ENCODE measurements at regions not wholly inside any gene's neighbourhood (a gene's known extent, or its start where the extent isn't known, plus 50 kb on each side); places are given as distances from the start of the nearest gene placed in this dataset.

- no peak for DNase-seq
- no peaks in the 10 kb centered on the region for H3K4me1 ChIP-seq (ENCODE audit: control insufficient read depth, insufficient read depth, low read length)
- H3K36me3 ChIP-seq (ENCODE audit: control insufficient read depth, insufficient read depth, low read length): no peaks in the 10 kb centered on the region
- no peak overlapping the region for H3K4me3 ChIP-seq (ENCODE audit: low read length)
- WGBS (ENCODE audit: insufficient coverage, low lambda C conversion rate): no CpG with 5 or more reads among the region's 2 CpGs
- no peaks in the 10 kb centered on the region for H3K27me3 ChIP-seq (ENCODE audit: control insufficient read depth, insufficient read depth, low read length)
- H3K9me3 ChIP-seq (ENCODE audit: control insufficient read depth, low read depth, low read length): no peaks in the 10 kb centered on the region
- no peak overlapping the region for H3K27ac ChIP-seq (ENCODE audit: low read length)
Observed at GRCh38 chr4:156252358-156252921, 298.8 kb upstream of the CTSO start.

GRCh38 chr4:156251373-156252065, 297.9 kb upstream of the CTSO start:
- 100% methylated on average over 1 of the region's 3 CpGs for WGBS (ENCODE audit: insufficient coverage, low lambda C conversion rate)

GRCh38 chr4:156248917-156249316, 295.3 kb upstream of the CTSO start:
- no peaks in the 10 kb centered on the region for H3K27me3 ChIP-seq (ENCODE audit: control insufficient read depth, insufficient read depth, low read length)
- no CpG with 5 or more reads among the region's 3 CpGs for WGBS (ENCODE audit: insufficient coverage, low lambda C conversion rate)
- no peak overlapping the region for H3K27ac ChIP-seq (ENCODE audit: low read length)

More at GRCh38 chr4:156251373-156252065, 297.9 kb upstream of the CTSO start:
- no peak for DNase-seq
- no peak overlapping the region for H3K4me3 ChIP-seq (ENCODE audit: low read length)
- H3K27me3 ChIP-seq (ENCODE audit: control insufficient read depth, insufficient read depth, low read length): no peaks in the 10 kb centered on the region
- H3K36me3 ChIP-seq (ENCODE audit: control insufficient read depth, insufficient read depth, low read length): no peaks in the 10 kb centered on the region
- no peak overlapping the region for H3K27ac ChIP-seq (ENCODE audit: low read length)
- H3K4me1 ChIP-seq (ENCODE audit: control insufficient read depth, insufficient read depth, low read length): no peaks in the 10 kb centered on the region
- H3K9me3 ChIP-seq (ENCODE audit: control insufficient read depth, low read depth, low read length): no peaks in the 10 kb centered on the region

GRCh38 chr4:156247470-156247869, 293.8 kb upstream of the CTSO start:
- 50% methylated on average over 2 of the region's 2 CpGs for WGBS (ENCODE audit: insufficient coverage, low lambda C conversion rate)
- Histone ChIP-seq H3K36me3 (ENCODE audit: control insufficient read depth, insufficient read depth, low read length) (no peaks in the 10 kb centered on the region), H3K27ac (ENCODE audit: low read length) (no peak overlapping the region), H3K4me1 (ENCODE audit: control insufficient read depth, insufficient read depth, low read length) (no peaks in the 10 kb centered on the region), H3K4me3 (ENCODE audit: low read length) (no peak overlapping the region), H3K27me3 (ENCODE audit: control insufficient read depth, insufficient read depth, low read length) (no peaks in the 10 kb centered on the region), H3K9me3 (ENCODE audit: control insufficient read depth, low read depth, low read length) (no peaks in the 10 kb centered on the region)
- DNase-seq: no peak

More at GRCh38 chr4:156248917-156249316, 295.3 kb upstream of the CTSO start:
- Histone ChIP-seq H3K9me3 (ENCODE audit: control insufficient read depth, low read depth, low read length) (no peaks in the 10 kb centered on the region), H3K4me1 (ENCODE audit: control insufficient read depth, insufficient read depth, low read length) (no peaks in the 10 kb centered on the region), H3K36me3 (ENCODE audit: control insufficient read depth, insufficient read depth, low read length) (no peaks in the 10 kb centered on the region), H3K4me3 (ENCODE audit: low read length) (no peak overlapping the region)
- DNase-seq: no peak

- no peaks in the 10 kb centered on the region for H3K9me3 ChIP-seq (ENCODE audit: control insufficient read depth, low read depth, low read length)
- H3K4me3 ChIP-seq (ENCODE audit: low read length): no peak overlapping the region
- H3K36me3 ChIP-seq (ENCODE audit: control insufficient read depth, insufficient read depth, low read length): no peaks in the 10 kb centered on the region
- 77% methylated on average over 2 of the region's 4 CpGs for WGBS (ENCODE audit: insufficient coverage, low lambda C conversion rate)
- H3K27ac ChIP-seq (ENCODE audit: low read length): no peak overlapping the region
- no peak for DNase-seq
- no peaks in the 10 kb centered on the region for H3K27me3 ChIP-seq (ENCODE audit: control insufficient read depth, insufficient read depth, low read length)
- no peaks in the 10 kb centered on the region for H3K4me1 ChIP-seq (ENCODE audit: control insufficient read depth, insufficient read depth, low read length)
Observed at GRCh38 chr4:156243015-156243414, 289.3 kb upstream of the CTSO start.

GRCh38 chr4:156242390-156242789, 288.7 kb upstream of the CTSO start:
- WGBS (ENCODE audit: insufficient coverage, low lambda C conversion rate): 56% methylated on average over 2 of the region's 4 CpGs

GRCh38 chr4:156241896-156242295, 288.2 kb upstream of the CTSO start:
- no peak overlapping the region for H3K4me3 ChIP-seq (ENCODE audit: low read length)
- no peaks in the 10 kb centered on the region for H3K9me3 ChIP-seq (ENCODE audit: control insufficient read depth, low read depth, low read length)
- no peaks in the 10 kb centered on the region for H3K36me3 ChIP-seq (ENCODE audit: control insufficient read depth, insufficient read depth, low read length)
- H3K27me3 ChIP-seq (ENCODE audit: control insufficient read depth, insufficient read depth, low read length): no peaks in the 10 kb centered on the region
- no peak for DNase-seq
- no peak overlapping the region for H3K27ac ChIP-seq (ENCODE audit: low read length)
- H3K4me1 ChIP-seq (ENCODE audit: control insufficient read depth, insufficient read depth, low read length): no peaks in the 10 kb centered on the region
- 40% methylated on average over 1 of the region's 2 CpGs for WGBS (ENCODE audit: insufficient coverage, low lambda C conversion rate)

More at GRCh38 chr4:156242390-156242789, 288.7 kb upstream of the CTSO start:
- Histone ChIP-seq H3K36me3 (ENCODE audit: control insufficient read depth, insufficient read depth, low read length) (no peaks in the 10 kb centered on the region), H3K4me3 (ENCODE audit: low read length) (no peak overlapping the region), H3K27ac (ENCODE audit: low read length) (no peak overlapping the region), H3K27me3 (ENCODE audit: control insufficient read depth, insufficient read depth, low read length) (no peaks in the 10 kb centered on the region), H3K4me1 (ENCODE audit: control insufficient read depth, insufficient read depth, low read length) (no peaks in the 10 kb centered on the region), H3K9me3 (ENCODE audit: control insufficient read depth, low read depth, low read length) (no peaks in the 10 kb centered on the region)
- DNase-seq: no peak

GRCh38 chr4:156238171-156238570, 284.5 kb upstream of the CTSO start:
- DNase-seq: no peak
- 94% methylated on average over 2 of the region's 3 CpGs for WGBS (ENCODE audit: insufficient coverage, low lambda C conversion rate)
- H3K27ac ChIP-seq (ENCODE audit: low read length): no peak overlapping the region
- no peaks in the 10 kb centered on the region for H3K27me3 ChIP-seq (ENCODE audit: control insufficient read depth, insufficient read depth, low read length)
- H3K9me3 ChIP-seq (ENCODE audit: control insufficient read depth, low read depth, low read length): no peaks in the 10 kb centered on the region
- H3K4me3 ChIP-seq (ENCODE audit: low read length): no peak overlapping the region
- no peaks in the 10 kb centered on the region for H3K36me3 ChIP-seq (ENCODE audit: control insufficient read depth, insufficient read depth, low read length)
- no peaks in the 10 kb centered on the region for H3K4me1 ChIP-seq (ENCODE audit: control insufficient read depth, insufficient read depth, low read length)

- DNase-seq: no peak
- Histone ChIP-seq H3K27me3 (ENCODE audit: control insufficient read depth, insufficient read depth, low read length) (no peaks in the 10 kb centered on the region), H3K27ac (ENCODE audit: low read length) (no peak overlapping the region), H3K4me1 (ENCODE audit: control insufficient read depth, insufficient read depth, low read length) (no peaks in the 10 kb centered on the region), H3K9me3 (ENCODE audit: control insufficient read depth, low read depth, low read length) (no peaks in the 10 kb centered on the region), H3K4me3 (ENCODE audit: low read length) (no peak overlapping the region), H3K36me3 (ENCODE audit: control insufficient read depth, insufficient read depth, low read length) (no peaks in the 10 kb centered on the region)
- 72% methylated on average over 4 of the region's 11 CpGs for WGBS (ENCODE audit: insufficient coverage, low lambda C conversion rate)
Observed at GRCh38 chr4:156237231-156237630, 283.6 kb upstream of the CTSO start.

GRCh38 chr4:156230176-156230575, 276.5 kb upstream of the CTSO start:
- WGBS (ENCODE audit: insufficient coverage, low lambda C conversion rate): no CpG with 5 or more reads among the region's 1 CpG

GRCh38 chr4:156228676-156229075, 275.0 kb upstream of the CTSO start:
- H3K36me3 ChIP-seq (ENCODE audit: control insufficient read depth, insufficient read depth, low read length): no peaks in the 10 kb centered on the region
- no peak for DNase-seq
- no peaks in the 10 kb centered on the region for H3K4me1 ChIP-seq (ENCODE audit: control insufficient read depth, insufficient read depth, low read length)
- H3K4me3 ChIP-seq (ENCODE audit: low read length): no peak overlapping the region
- no CpG with 5 or more reads among the region's 3 CpGs for WGBS (ENCODE audit: insufficient coverage, low lambda C conversion rate)
- no peak overlapping the region for H3K27ac ChIP-seq (ENCODE audit: low read length)
- H3K9me3 ChIP-seq (ENCODE audit: control insufficient read depth, low read depth, low read length): no peaks in the 10 kb centered on the region
- H3K27me3 ChIP-seq (ENCODE audit: control insufficient read depth, insufficient read depth, low read length): no peaks in the 10 kb centered on the region

More at GRCh38 chr4:156230176-156230575, 276.5 kb upstream of the CTSO start:
- Histone ChIP-seq H3K36me3 (ENCODE audit: control insufficient read depth, insufficient read depth, low read length) (no peaks in the 10 kb centered on the region), H3K4me1 (ENCODE audit: control insufficient read depth, insufficient read depth, low read length) (no peaks in the 10 kb centered on the region), H3K4me3 (ENCODE audit: low read length) (no peak overlapping the region), H3K27ac (ENCODE audit: low read length) (no peak overlapping the region), H3K9me3 (ENCODE audit: control insufficient read depth, low read depth, low read length) (no peaks in the 10 kb centered on the region), H3K27me3 (ENCODE audit: control insufficient read depth, insufficient read depth, low read length) (no peaks in the 10 kb centered on the region)
- DNase-seq: no peak

Data from large intestine (tissue), 3 donors.